ENCODE measurements at regions not wholly inside any gene's neighbourhood (a gene's known extent, or its start where the extent isn't known, plus 50 kb on each side); places are given as distances from the start of the nearest gene placed in this dataset.

DNA sequence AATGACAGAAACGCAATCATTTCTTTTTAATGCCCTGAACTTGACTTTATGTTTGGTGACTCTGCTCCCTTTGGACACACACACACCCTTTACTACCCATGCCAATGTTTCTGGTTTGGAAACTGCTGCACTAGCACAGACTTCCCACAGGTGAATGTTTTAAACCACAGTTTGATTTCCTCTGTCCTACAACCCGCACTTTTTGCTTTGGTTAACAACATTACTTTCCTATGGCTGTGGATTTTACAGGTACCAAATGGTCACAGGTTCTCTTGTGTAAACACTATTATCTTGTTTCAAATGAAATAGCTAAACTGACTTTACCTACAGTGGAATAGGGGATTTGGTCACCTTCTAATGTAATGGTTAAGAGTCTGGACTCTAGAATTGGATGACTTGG is 51.5 kb upstream of the ZNF644 start:
- 58 to 72% methylated on average over 2 of the region's 2 CpGs for WGBS, 2 donors
- intact Hi-C loops (cut with DNase I): no loop called here

DNA sequence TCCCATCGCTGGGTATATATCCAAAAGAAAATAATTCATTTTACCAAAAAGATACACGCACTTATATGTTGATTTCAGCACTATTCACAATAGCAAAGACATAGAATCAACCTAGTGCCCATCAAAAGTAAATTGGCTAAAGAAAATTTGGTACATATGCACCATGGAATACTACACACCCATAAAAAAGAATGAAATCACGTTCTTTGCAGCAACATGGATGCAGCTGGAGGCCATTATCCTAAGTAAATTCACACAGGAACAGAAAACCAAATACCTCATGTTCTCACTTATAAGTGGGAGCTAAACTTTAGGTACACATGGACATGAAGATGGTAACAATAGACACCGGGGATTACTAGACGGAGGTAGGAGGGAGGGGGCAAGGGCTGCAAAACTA is 50.0 kb upstream of the ZNF644 start:
- intact Hi-C loops (cut with DNase I): no loop called here
- Histone ChIP-seq H3K27me3 (no peaks in the 10 kb centered on the region), H3K4me1 (peaks cover 0 to 4% (median 0%) of the 10 kb centered on the region in 3 donors), H3K9me3 (no peaks in the 10 kb centered on the region), H3K27ac (no peak overlapping the region), H3K4me3 (no peak overlapping the region), H3K36me3 (no peaks in the 10 kb centered on the region)
- TF ChIP-seq POLR2A (IDR thresholded peaks at IDR 0.05): no peak
- TF ChIP-seq, protein P1, sequence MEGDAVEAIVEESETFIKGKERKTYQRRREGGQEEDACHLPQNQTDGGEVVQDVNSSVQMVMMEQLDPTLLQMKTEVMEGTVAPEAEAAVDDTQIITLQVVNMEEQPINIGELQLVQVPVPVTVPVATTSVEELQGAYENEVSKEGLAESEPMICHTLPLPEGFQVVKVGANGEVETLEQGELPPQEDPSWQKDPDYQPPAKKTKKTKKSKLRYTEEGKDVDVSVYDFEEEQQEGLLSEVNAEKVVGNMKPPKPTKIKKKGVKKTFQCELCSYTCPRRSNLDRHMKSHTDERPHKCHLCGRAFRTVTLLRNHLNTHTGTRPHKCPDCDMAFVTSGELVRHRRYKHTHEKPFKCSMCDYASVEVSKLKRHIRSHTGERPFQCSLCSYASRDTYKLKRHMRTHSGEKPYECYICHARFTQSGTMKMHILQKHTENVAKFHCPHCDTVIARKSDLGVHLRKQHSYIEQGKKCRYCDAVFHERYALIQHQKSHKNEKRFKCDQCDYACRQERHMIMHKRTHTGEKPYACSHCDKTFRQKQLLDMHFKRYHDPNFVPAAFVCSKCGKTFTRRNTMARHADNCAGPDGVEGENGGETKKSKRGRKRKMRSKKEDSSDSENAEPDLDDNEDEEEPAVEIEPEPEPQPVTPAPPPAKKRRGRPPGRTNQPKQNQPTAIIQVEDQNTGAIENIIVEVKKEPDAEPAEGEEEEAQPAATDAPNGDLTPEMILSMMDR (IDR thresholded peaks at IDR 0.05): no peak
- WGBS, 2 donors: 84 to 92% methylated on average over 5 of the region's 5 CpGs
- no peak for DNase-seq

More for the DNA sequence above, 51.5 kb upstream of the ZNF644 start:
- no peak overlapping the region for H3K27ac ChIP-seq
- H3K36me3 ChIP-seq: no peaks in the 10 kb centered on the region
- no peaks in the 10 kb centered on the region for H3K27me3 ChIP-seq
- H3K4me3 ChIP-seq: no peak overlapping the region
- no peak for TF ChIP-seq POLR2A (IDR thresholded peaks at IDR 0.05)
- TF ChIP-seq, protein P1 (IDR thresholded peaks at IDR 0.05): no peak
- no peaks in the 10 kb centered on the region for H3K9me3 ChIP-seq
- DNase-seq: no peak
- H3K4me1 ChIP-seq: peaks cover 0 to 4% (median 0%) of the 10 kb centered on the region in 3 donors

All from esophagus squamous epithelium (tissue), 5 donors.